ENCODE measurements at regions not wholly inside any gene's neighbourhood (a gene's known extent, or its start where the extent isn't known, plus 50 kb on each side); places are given as distances from the start of the nearest gene placed in this dataset.

GRCh38 chr9:107973451-107973850 lies 483.9 kb upstream of the KLF4 start:
- TF ChIP-seq CTCF (IDR thresholded peaks at IDR 0.05): no peak
- no peak for DNase-seq (ENCODE audit: low spot score)
- Histone ChIP-seq H3K4me3 (no peak overlapping the region), H3K27ac (no peak overlapping the region)

GRCh38 chr9:107972346-107972745 lies 482.8 kb upstream of the KLF4 start:
- TF ChIP-seq CTCF (IDR thresholded peaks at IDR 0.05): no peak
- H3K27ac ChIP-seq: no peak overlapping the region
- no peak overlapping the region for H3K4me3 ChIP-seq
- no peak for DNase-seq (ENCODE audit: low spot score)

GRCh38 chr9:107971241-107971640 lies 481.7 kb upstream of the KLF4 start:
- no peak overlapping the region for H3K4me3 ChIP-seq
- no peak overlapping the region for H3K27ac ChIP-seq
- DNase-seq (ENCODE audit: low spot score): no peak
- TF ChIP-seq CTCF (IDR thresholded peaks at IDR 0.05): no peak

GRCh38 chr9:107970726-107971125 lies 481.2 kb upstream of the KLF4 start:
- DNase-seq (ENCODE audit: low spot score): no peak
- Histone ChIP-seq H3K4me3 (no peak overlapping the region), H3K27ac (no peak overlapping the region)
- no peak for TF ChIP-seq CTCF (IDR thresholded peaks at IDR 0.05)

- DNase-seq (ENCODE audit: low spot score): no peak
- H3K27ac ChIP-seq: no peak overlapping the region
- no peak overlapping the region for H3K4me3 ChIP-seq
- no peak for TF ChIP-seq CTCF (IDR thresholded peaks at IDR 0.05)
These were observed 480.2 kb upstream of the KLF4 start for GRCh38 chr9:107969727-107970126.

GRCh38 chr9:107969141-107969540 lies 479.6 kb upstream of the KLF4 start:
- DNase-seq (ENCODE audit: low spot score): no peak
- H3K27ac ChIP-seq: no peak overlapping the region

GRCh38 chr9:107963246-107963645 lies 473.7 kb upstream of the KLF4 start:
- no peak for DNase-seq (ENCODE audit: low spot score)
- no peak for TF ChIP-seq CTCF (IDR thresholded peaks at IDR 0.05)
- Histone ChIP-seq H3K27ac (no peak overlapping the region), H3K4me3 (no peak overlapping the region)

More at GRCh38 chr9:107969141-107969540, 479.6 kb upstream of the KLF4 start:
- TF ChIP-seq CTCF (IDR thresholded peaks at IDR 0.05): no peak
- H3K4me3 ChIP-seq: no peak overlapping the region
